Right atrium auricular region (tissue), 2 donors: ENCODE measurements at regions not wholly inside any gene's neighbourhood (a gene's known extent, or its start where the extent isn't known, plus 50 kb on each side); places are given as distances from the start of the nearest gene placed in this dataset.

Experiments used
- DNase-seq: peaks from one replicate; pipeline ENCODE4 v3.0.0-alpha.2; 2019; ENCODE audit warnings: low spot score
- H3K27ac ChIP-seq, 2 donors: fragments of 200-600 bp; sonication (generic); 1 replicate in 1 of 2; 2 replicates in 1 of 2; pipeline ENCODE4 v1.5.1; 2016 to 2019
- H3K27me3 ChIP-seq, 2 donors: fragments of 200-600 bp; sonication (generic); one replicate each; pipeline versions ENCODE4 v1.5.1 to v1.6.0; 2017 to 2019
- H3K36me3 ChIP-seq: fragments of 200-600 bp; sonication (generic); one replicate; pipeline ENCODE4 v1.5.1; 2016
- H3K4me1 ChIP-seq, 2 donors: fragments of 200-600 bp; sonication (generic); one replicate each; pipeline versions ENCODE4 v1.5.1 to v1.6.0; 2017 to 2019
- H3K4me3 ChIP-seq, 2 donors: fragments of 200-600 bp; sonication (generic); 1 replicate in 1 of 2; 2 replicates in 1 of 2; pipeline ENCODE4 v1.5.1; 2017 to 2019; ENCODE audit warnings: mild to moderate bottlenecking in 1 of 2, moderate library complexity in 1 of 2
- H3K9me3 ChIP-seq, 2 donors: fragments of 200-600 bp; sonication (generic); one replicate each; pipeline ENCODE4 v1.5.1; 2019
- CTCF ChIP-seq, 2 donors: fragments of 200-600 bp; sonication (generic); IDR thresholded peaks; one replicate each; pipeline ENCODE4 v1.5.1; 2019; ENCODE audit warnings: antibody characterized with exemption in 2 of 2

- H3K4me1 ChIP-seq = no peaks in the 10 kb centered on the region
- H3K4me3 ChIP-seq = no peak overlapping the region
- TF ChIP-seq CTCF (IDR thresholded peaks at IDR 0.05) = no peak
- no peaks in the 10 kb centered on the region for H3K27me3 ChIP-seq
- no peak for DNase-seq
- H3K36me3 ChIP-seq = no peaks in the 10 kb centered on the region
- H3K27ac ChIP-seq = no peak overlapping the region
- peaks cover 0 to 4% of the 10 kb centered on the region in 2 donors for H3K9me3 ChIP-seq
These were observed 252.5 kb upstream of the NOX3 start for GRCh38 chr6:155708100-155708499.

GRCh38 chr6:155706806-155707205 is 251.2 kb upstream of the NOX3 start:
- Histone ChIP-seq H3K4me3 (no peak overlapping the region), H3K27ac (no peak overlapping the region), H3K27me3 (no peaks in the 10 kb centered on the region), H3K9me3 (peaks cover 0 to 4% of the 10 kb centered on the region in 2 donors), H3K36me3 (no peaks in the 10 kb centered on the region), H3K4me1 (no peaks in the 10 kb centered on the region)
- no peak for TF ChIP-seq CTCF (IDR thresholded peaks at IDR 0.05)
- no peak for DNase-seq

GRCh38 chr6:155706341-155706740 is 250.7 kb upstream of the NOX3 start:
- H3K27ac ChIP-seq = no peak overlapping the region
- DNase-seq = no peak
- H3K36me3 ChIP-seq = no peaks in the 10 kb centered on the region
- H3K27me3 ChIP-seq = no peaks in the 10 kb centered on the region
- H3K4me1 ChIP-seq = no peaks in the 10 kb centered on the region
- TF ChIP-seq CTCF (IDR thresholded peaks at IDR 0.05) = no peak
- H3K4me3 ChIP-seq = no peak overlapping the region
- H3K9me3 ChIP-seq = peaks cover 0 to 4% of the 10 kb centered on the region in 2 donors

GRCh38 chr6:155701342-155701741 is 245.7 kb upstream of the NOX3 start:
- Histone ChIP-seq H3K27ac (no peak overlapping the region), H3K9me3 (no peaks in the 10 kb centered on the region), H3K27me3 (no peaks in the 10 kb centered on the region), H3K4me1 (no peaks in the 10 kb centered on the region), H3K4me3 (no peak overlapping the region), H3K36me3 (no peaks in the 10 kb centered on the region)
- DNase-seq = no peak
- TF ChIP-seq CTCF (IDR thresholded peaks at IDR 0.05) = no peak

GRCh38 chr6:155695495-155695894 is 239.9 kb upstream of the NOX3 start:
- no peak for DNase-seq
- no peak for TF ChIP-seq CTCF (IDR thresholded peaks at IDR 0.05)
- no peaks in the 10 kb centered on the region for H3K4me1 ChIP-seq
- H3K27ac ChIP-seq = no peak overlapping the region
- H3K36me3 ChIP-seq = no peaks in the 10 kb centered on the region
- no peaks in the 10 kb centered on the region for H3K9me3 ChIP-seq
- H3K4me3 ChIP-seq = no peak overlapping the region
- no peaks in the 10 kb centered on the region for H3K27me3 ChIP-seq

- no peak for DNase-seq
- no peaks in the 10 kb centered on the region for H3K4me1 ChIP-seq
- no peak for TF ChIP-seq CTCF (IDR thresholded peaks at IDR 0.05)
These were observed 238.8 kb upstream of the NOX3 start for GRCh38 chr6:155694419-155694790.

More at GRCh38 chr6:155694419-155694790, 238.8 kb upstream of the NOX3 start:
- no peaks in the 10 kb centered on the region for H3K27me3 ChIP-seq
- no peak overlapping the region for H3K27ac ChIP-seq
- H3K4me3 ChIP-seq = no peak overlapping the region
- no peaks in the 10 kb centered on the region for H3K9me3 ChIP-seq
- no peaks in the 10 kb centered on the region for H3K36me3 ChIP-seq
